CD14-positive monocyte (primary cell): ENCODE measurements at regions not wholly inside any gene's neighbourhood (a gene's known extent, or its start where the extent isn't known, plus 50 kb on each side); places are given as distances from the start of the nearest gene placed in this dataset.
A peak's percentile ranks its signal among the peaks of the same experiment; 100 is the strongest.

Source experiments
- DNase-seq, 3 donors: peaks; one replicate each; pipeline ENCODE4 v3.0.0-alpha.2; 2011 to 2022
- H2AFZ ChIP-seq: 2 replicates; pipeline ENCODE4 v1.6.0; 2012; ENCODE audit warnings: mild to moderate bottlenecking, low read depth, low read length, inconsistent platforms; ENCODE audit not compliant: insufficient read depth, poor library complexity, severe bottlenecking
- H3K27ac ChIP-seq, 2 donors: 1 replicate in 1 of 2; 2 replicates in 1 of 2; pipeline ENCODE4 v1.5.1; 2012 to 2013; ENCODE audit warnings: low read length in 2 of 2, control low read depth in 1 of 2, inconsistent platforms in 1 of 2, low read depth in 1 of 2, mild to moderate bottlenecking in 1 of 2
- H3K27me3 ChIP-seq, 2 donors: one replicate each; pipeline versions ENCODE4 v1.6.0 to v1.6.1; 2011 to 2013; ENCODE audit warnings: low read length in 2 of 2; ENCODE audit not compliant: control insufficient read depth in 2 of 2, insufficient read depth in 2 of 2
- H3K36me3 ChIP-seq, 2 donors: replicated peaks in 1 of 2; 1 replicate in 1 of 2; 2 replicates in 1 of 2; pipeline versions ENCODE4 v1.5.1 to v1.6.1; 2012 to 2013; ENCODE audit warnings: low read length in 2 of 2, control low read depth in 1 of 2, inconsistent platforms in 1 of 2, mild to moderate bottlenecking in 1 of 2; ENCODE audit not compliant: insufficient read depth in 2 of 2, control insufficient read depth in 1 of 2
- H3K4me1 ChIP-seq, 2 donors: 1 replicate in 1 of 2; 2 replicates in 1 of 2; pipeline versions ENCODE4 v1.5.1 to v1.6.1; 2012 to 2013; ENCODE audit warnings: low read length in 2 of 2, control low read depth in 1 of 2, inconsistent platforms in 1 of 2, mild to moderate bottlenecking in 1 of 2, moderate library complexity in 1 of 2; ENCODE audit not compliant: insufficient read depth in 2 of 2, control insufficient read depth in 1 of 2
- H3K4me2 ChIP-seq: replicated peaks from 2 replicates; pipeline ENCODE3; 2012; ENCODE audit warnings: low read length, moderate library complexity, mild to moderate bottlenecking; ENCODE audit not compliant: poor library complexity, severe bottlenecking; ENCODE audit errors: extremely low read depth
- H3K4me3 ChIP-seq, 3 experiments: fragments of 200-600 bp in 1 of 3; sonication (generic) in 1 of 3; replicated peaks in 1 of 3; 1 replicate in 2 of 3; 2 replicates in 1 of 3; pipeline ENCODE4 v1.5.1; 2011 to 2013; ENCODE audit warnings: low read length in 3 of 3, mild to moderate bottlenecking in 3 of 3, control low read depth in 2 of 3, low read depth in 2 of 3, inconsistent platforms in 1 of 3, moderate library complexity in 1 of 3
- H3K79me2 ChIP-seq: 2 replicates; pipeline ENCODE4 v1.6.0; 2012; ENCODE audit warnings: mild to moderate bottlenecking, control low read depth, inconsistent platforms, low read length, moderate library complexity; ENCODE audit not compliant: insufficient read depth
- H3K9ac ChIP-seq: 2 replicates; pipeline ENCODE4 v1.6.0; 2017; ENCODE audit warnings: low read length, mild to moderate bottlenecking; ENCODE audit not compliant: insufficient read depth, poor library complexity, severe bottlenecking
- H3K9me3 ChIP-seq, 2 donors: replicated peaks in 1 of 2; 1 replicate in 1 of 2; 2 replicates in 1 of 2; pipeline versions ENCODE4 v1.5.1 to v1.6.1; 2012 to 2013; ENCODE audit warnings: low read length in 2 of 2, control low read depth in 1 of 2; ENCODE audit not compliant: control insufficient read depth in 1 of 2, insufficient read depth in 1 of 2
- H4K20me1 ChIP-seq: 2 replicates; pipeline ENCODE4 v1.6.0; 2012; ENCODE audit warnings: mild to moderate bottlenecking, low read length, control low read depth, moderate library complexity; ENCODE audit not compliant: insufficient read depth
- H3K27ac Mint-ChIP-seq, 7 donors: one replicate each; pipeline ENCODE4 v1.8.0; 2020; ENCODE audit warnings: mild to moderate bottlenecking in 7 of 7, mixed read lengths in 7 of 7, moderate library complexity in 6 of 7, inconsistent platforms in 2 of 7
- H3K27me3 Mint-ChIP-seq, 3 donors: one replicate each; pipeline ENCODE4 v1.8.0; 2021 to 2022; ENCODE audit warnings: low read depth in 3 of 3, mild to moderate bottlenecking in 3 of 3, mixed read lengths in 3 of 3, moderate library complexity in 3 of 3, inconsistent platforms in 1 of 3
- H3K36me3 Mint-ChIP-seq, 2 donors: one replicate each; pipeline ENCODE4 v1.8.0; 2020; ENCODE audit warnings: mixed read lengths in 2 of 2, inconsistent platforms in 1 of 2, mild to moderate bottlenecking in 1 of 2
- H3K4me1 Mint-ChIP-seq: one replicate; pipeline ENCODE4 v1.8.0; 2020; ENCODE audit warnings: mild to moderate bottlenecking, mixed read lengths
- H3K4me3 Mint-ChIP-seq, 2 donors: one replicate each; pipeline ENCODE4 v1.8.0; 2020; ENCODE audit warnings: mild to moderate bottlenecking in 2 of 2, mixed read lengths in 2 of 2, moderate library complexity in 1 of 2
- H3K9me3 Mint-ChIP-seq, 7 donors: one replicate each; pipeline ENCODE4 v1.8.0; 2020 to 2022; ENCODE audit warnings: mixed read lengths in 7 of 7, mild to moderate bottlenecking in 6 of 7, moderate library complexity in 6 of 7, inconsistent platforms in 2 of 7
- CTCF ChIP-seq: fragments of 200-600 bp; IDR thresholded peaks from one replicate; pipeline ENCODE4 v1.8.0; 2022; ENCODE audit warnings: antibody characterized with exemption, mild to moderate bottlenecking
- WGBS: methylation state at CpG from one replicate; pipeline ENCODE4 v1.1.5; 2013; ENCODE audit warnings: missing lambda C conversion rate; ENCODE audit not compliant: insufficient coverage; 5-methylcytosine and 5-hydroxymethylcytosine counted together
- intact Hi-C, 2 donors: fragments of 100-400 bp; cut with micrococcal nuclease; formaldehyde crosslinking; loops; one replicate each; pipeline versions ENCODE4 v1.15.0 to v1.15.1; 2023

DNA sequence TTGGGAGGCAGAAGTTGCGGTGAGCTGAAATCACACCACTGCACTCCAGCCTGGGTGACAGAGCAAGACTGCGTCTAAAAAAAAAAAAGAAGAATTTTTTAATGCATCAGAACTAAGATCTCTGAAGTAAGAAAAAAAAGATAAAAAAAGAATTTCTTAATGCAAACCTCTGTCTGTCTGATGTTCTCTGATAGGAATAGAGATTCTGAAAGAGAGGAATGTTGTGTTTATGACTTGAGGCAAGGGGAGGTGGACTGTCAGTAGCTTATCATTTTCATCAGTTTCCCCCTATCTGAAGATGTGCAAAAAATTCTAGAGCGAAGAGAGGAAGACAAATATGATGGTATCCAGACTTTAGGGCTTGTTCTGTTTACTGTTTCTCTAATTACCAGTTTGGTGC lies 121.5 kb downstream of the SEC23IP start:
- no CpG with 5 or more reads among the region's 3 CpGs for WGBS
- peaks cover 0 to 11% of the 10 kb centered on the region in 2 donors for H3K27me3 ChIP-seq
- intact Hi-C loops, result no loop called here

GRCh38 chr10:120015064-120015463 lies 122.5 kb downstream of the SEC23IP start:
- no CpG with 5 or more reads among the region's 5 CpGs for whole genome bisulfite sequencing
- Histone ChIP-seq H3K4me2 (no peak overlapping the region), H3K36me3 (no peaks in the 10 kb centered on the region), H3K9ac (no peak overlapping the region), H3K27me3 (peaks cover 0 to 11% of the 10 kb centered on the region in 2 donors), H3K4me1 (no peaks in the 10 kb centered on the region), H3K27ac (no peak overlapping the region), H2AFZ (no peak overlapping the region), H3K79me2 (no peaks in the 10 kb centered on the region), H3K4me3 (no peak overlapping the region), H3K9me3 (no peaks in the 10 kb centered on the region), H4K20me1 (no peaks in the 10 kb centered on the region)
- TF ChIP-seq CTCF, result no peak
- DNase-seq, result no peak
- H3K36me3 Mint-ChIP-seq, result no peaks in the 10 kb centered on the region
- peak overlapping the region in 1 of 2 donors; percentile 36 for H3K4me3 Mint-ChIP-seq
- H3K27ac Mint-ChIP-seq, result no peak overlapping the region
- peaks cover 1 to 6% (median 2%) of the 10 kb centered on the region in 7 donors for H3K9me3 Mint-ChIP-seq
- intact Hi-C loops, result no loop called here
- no peaks in the 10 kb centered on the region for H3K4me1 Mint-ChIP-seq
- peaks cover 19 to 25% (median 25%) of the 10 kb centered on the region in 3 donors for H3K27me3 Mint-ChIP-seq

More for the DNA sequence above, 121.5 kb downstream of the SEC23IP start:
- H3K27ac Mint-ChIP-seq, result no peak overlapping the region
- Histone ChIP-seq H3K9me3 (no peaks in the 10 kb centered on the region), H3K4me2 (no peak overlapping the region), H3K36me3 (no peaks in the 10 kb centered on the region), H3K27ac (no peak overlapping the region), H4K20me1 (no peaks in the 10 kb centered on the region), H3K4me3 (no peak overlapping the region), H3K79me2 (no peaks in the 10 kb centered on the region), H3K4me1 (no peaks in the 10 kb centered on the region), H2AFZ (no peak overlapping the region), H3K9ac (no peak overlapping the region)
- no peak for DNase-seq
- H3K27me3 Mint-ChIP-seq, result peaks cover 26 to 31% (median 26%) of the 10 kb centered on the region in 3 donors
- no peaks in the 10 kb centered on the region for H3K4me1 Mint-ChIP-seq
- no peak overlapping the region for H3K4me3 Mint-ChIP-seq
- H3K36me3 Mint-ChIP-seq, result no peaks in the 10 kb centered on the region
- peaks cover 1 to 9% (median 6%) of the 10 kb centered on the region in 7 donors for H3K9me3 Mint-ChIP-seq
- no peak for TF ChIP-seq CTCF
